Eye (tissue), 1 donor: ENCODE measurements at regions not wholly inside any gene's neighbourhood (a gene's known extent, or its start where the extent isn't known, plus 50 kb on each side); places are given as distances from the start of the nearest gene placed in this dataset.
A peak's percentile ranks its signal among the peaks of the same experiment; 100 is the strongest.
"Not testable (repeated sequence)": the region's sequence is repeated elsewhere in the genome, so short reads cannot be mapped to it uniquely, and the experiment has no call there.

Experiments
- DNase-seq: peaks from one replicate; pipeline ENCODE4 v3.0.0-alpha.2; 2015

DNA sequence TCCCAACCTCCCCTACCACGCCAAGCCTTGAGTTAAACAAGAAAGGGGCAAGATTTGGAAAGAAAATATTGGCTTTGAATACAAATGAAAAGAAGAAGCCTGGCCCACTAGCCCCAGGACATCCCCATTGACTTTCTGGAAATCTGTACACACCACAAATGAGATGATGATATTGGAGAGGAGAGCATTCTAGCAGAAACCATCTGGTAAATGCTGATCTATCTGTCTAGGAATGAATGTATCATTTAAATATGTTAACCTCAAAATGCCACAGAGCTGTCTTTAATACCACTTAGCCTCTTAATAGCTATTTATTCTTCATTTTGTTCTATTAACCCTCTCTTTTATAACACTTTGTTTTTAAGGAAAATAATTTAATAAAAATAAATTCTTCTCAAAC is 270.2 kb upstream of the PDE4D start:
- no peak for DNase-seq

DNA sequence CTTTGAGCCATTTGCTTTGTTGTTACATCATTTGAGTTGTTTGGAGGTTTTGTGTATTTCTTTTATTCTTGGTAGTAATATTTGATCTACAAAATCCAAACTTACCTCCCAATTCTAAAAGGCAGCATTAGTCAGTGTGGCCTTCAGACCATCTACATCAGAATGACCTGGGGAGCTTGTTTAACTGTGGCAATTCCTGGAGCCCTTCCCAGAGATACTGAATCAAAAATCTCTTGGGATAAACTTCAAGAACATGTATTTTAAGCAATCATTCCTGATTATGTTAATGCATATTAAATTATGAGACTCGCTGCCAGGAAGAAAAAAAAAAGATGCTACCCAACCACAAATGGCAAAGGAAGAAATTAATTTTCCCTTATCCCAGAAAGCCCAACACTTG is 268.9 kb upstream of the PDE4D start:
- no peak for DNase-seq

DNA sequence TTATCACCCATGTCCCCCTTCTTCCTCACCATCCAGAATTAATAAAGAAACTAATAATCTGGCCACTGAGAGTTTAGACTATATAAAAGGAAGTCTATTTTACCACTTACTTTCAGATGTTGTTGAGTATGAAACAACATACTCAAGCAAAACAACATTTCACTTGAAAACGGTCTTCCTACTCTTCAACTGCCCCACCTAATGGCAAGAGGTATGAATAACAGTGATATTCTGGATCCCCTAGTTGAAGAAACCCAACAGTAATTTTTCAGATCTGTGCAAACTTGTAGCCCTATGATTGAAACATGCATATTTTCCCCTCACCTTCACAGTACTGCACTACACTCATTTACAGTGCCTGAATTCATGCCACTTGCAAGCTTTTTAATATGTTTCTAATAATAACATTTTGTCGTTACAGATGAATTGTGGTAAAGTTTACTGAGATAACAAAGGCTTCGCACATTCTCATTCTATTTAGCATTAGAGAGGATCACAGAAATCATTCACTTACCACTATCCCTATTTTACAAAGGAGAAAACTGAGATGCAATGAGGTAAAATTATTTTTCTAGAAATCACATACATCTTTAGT is 267.9 kb upstream of the PDE4D start:
- peak; percentile 8 for DNase-seq

DNA sequence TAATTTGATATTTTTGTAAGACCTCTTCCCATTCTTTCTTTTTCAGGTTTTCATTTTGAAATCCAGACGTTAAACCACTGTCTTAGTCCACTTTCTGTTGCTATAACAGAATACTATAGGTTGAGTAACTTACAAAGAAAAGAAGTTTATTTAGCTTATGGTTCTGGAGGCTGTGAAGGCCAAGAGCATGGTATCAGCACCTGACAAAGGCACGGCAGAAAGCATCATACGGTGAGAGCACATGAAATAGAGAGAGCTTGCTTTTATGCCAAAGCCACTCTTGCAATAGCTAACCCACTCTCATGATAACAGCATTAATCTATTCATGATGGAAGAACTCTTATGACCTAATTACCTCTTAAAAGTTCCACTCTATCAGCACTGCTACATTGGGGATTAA is 255.6 kb upstream of the PDE4D start:
- no peak for DNase-seq

DNA sequence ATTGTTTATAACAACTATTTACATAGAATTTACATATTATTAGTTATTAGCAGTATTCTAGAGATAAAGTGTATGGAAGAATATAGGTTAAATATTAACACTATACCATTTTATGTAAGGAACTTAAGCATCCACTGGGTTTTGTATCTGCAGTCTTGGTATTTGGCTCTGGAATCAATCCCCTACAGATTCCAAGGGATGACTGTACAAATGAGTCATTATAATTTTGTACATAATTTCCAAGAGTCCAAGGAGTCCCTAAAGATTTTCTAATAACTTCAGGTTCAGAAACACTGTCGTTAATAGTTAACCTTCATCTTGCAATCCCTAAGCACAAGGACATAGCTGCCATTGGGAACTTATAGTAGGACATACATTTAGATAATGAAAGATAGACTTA is 254.8 kb upstream of the PDE4D start:
- no peak for DNase-seq

DNA sequence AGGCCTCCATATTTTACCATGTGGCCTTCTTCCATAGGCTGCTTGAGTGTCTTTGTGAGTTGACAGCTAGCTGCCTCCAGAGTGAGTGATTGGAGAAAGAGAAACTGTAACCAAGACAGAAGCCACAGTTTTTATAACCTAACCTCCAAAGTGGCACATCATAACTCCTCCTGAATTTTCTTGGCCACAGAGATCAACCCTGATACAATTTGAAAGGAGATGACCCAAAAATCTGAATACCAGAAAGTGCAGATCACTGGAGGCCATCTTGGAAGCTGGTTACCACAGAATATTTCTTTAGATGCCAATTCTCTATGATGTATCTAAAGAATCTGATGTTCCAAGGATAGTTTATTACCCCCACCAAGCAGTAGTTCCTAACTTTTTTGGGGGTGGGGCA is 254.3 kb upstream of the PDE4D start:
- DNase-seq, result no peak

DNA sequence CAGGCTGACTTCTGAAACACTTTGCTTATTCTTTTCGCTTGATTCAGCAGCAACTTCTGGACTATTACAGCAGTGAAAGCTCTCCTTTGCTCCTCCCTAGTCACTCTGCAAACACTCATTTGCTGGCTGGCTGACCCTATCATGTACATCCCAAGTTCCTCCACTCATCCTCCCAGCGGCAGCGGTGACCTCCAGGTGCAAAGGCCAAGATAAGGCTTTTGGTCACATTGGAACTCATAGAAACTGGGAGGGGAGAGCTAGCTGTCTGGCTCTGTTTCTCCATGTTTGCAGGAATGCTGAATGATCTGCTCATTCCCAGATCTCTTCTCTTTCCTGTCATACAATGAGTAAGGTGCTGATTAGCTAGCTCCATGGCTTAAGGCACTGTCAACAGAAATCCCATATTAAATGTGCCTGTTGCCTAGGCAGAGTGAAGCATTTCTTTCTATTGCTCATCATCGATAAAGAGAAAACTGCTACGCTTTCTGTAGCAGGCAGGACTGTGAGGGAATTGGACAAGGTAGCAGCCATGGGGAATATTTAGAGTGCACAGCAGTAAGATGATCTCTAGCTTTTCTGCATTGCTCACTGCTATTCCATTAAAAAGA is 250.5 kb upstream of the PDE4D start:
- DNase-seq, result no peak

DNA sequence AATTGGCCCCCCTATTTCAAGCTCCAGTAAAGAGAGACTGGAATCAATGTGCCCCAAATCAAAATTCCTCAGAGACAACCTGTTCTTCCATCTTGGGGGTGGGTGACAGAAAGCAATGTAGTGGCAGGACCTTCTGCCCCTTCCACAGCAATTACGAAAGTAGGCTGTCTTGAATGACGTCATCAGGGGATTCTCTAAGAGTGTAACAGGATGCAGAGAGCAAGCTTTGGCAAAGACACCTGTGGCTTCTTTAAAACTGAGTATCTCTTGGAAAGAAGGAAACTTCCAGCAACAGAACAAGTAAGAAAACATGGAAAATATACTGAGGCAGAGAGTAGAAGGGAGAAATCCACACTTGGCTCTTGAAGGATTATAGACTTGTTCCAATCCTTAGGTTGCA is 247.6 kb upstream of the PDE4D start:
- DNase-seq, result no peak

DNA sequence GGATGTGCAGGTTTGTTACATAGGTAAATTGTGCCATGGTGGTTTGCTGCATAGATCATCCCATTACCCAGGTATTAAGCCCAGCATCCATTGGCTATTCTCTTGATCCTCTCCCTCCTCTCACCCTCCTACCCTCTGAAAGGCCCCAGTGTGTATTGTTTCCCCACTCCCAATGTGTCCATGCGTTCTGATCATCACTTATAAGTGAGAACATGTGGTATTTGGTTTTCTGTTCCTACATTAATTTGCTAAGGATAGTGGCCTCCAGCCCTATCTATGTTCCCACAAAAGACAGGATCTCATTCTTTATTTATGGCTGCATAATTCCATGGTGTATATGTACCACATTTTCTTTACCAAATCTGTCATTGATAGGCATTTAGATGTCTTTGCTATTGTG is 243.3 kb upstream of the PDE4D start:
- no peak for DNase-seq

DNA sequence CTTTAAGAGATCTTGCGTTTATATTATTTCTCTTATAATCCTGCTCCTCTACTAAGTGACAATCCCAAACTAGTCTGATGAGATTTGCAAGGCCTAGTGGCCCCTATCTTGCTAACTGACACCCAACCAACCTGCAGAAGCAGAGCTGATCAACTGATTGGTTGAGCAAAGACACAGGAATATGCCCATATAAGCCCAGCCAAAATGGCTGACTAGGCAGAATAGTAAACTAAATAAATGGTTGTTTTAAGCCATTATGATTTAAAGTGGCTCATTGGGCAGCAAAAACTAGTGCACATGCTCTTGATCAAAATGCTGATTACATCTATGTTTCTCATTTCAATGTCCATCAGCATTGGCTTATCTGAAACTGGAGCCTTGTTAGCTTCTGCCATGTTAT is 238.0 kb upstream of the PDE4D start:
- no peak for DNase-seq

DNA sequence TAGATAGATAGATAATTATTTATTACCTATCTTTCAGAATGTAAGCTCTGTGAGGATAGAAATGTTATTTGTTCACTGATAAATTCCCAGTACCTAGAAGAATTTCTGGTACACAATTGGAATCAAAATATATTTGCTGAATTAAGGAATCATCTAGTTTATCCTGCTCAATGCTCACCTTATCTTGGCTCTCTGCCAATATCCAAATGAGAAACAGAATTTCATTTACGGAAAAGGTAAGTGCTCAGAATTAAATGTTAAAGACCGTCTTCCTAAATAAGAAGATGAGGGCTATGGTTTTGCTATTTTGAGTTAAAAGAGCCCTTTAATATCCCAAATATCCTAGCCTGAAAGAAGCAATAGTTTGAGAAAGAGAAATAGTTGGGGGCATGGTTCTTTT is 232.1 kb upstream of the PDE4D start:
- no peak for DNase-seq

DNA sequence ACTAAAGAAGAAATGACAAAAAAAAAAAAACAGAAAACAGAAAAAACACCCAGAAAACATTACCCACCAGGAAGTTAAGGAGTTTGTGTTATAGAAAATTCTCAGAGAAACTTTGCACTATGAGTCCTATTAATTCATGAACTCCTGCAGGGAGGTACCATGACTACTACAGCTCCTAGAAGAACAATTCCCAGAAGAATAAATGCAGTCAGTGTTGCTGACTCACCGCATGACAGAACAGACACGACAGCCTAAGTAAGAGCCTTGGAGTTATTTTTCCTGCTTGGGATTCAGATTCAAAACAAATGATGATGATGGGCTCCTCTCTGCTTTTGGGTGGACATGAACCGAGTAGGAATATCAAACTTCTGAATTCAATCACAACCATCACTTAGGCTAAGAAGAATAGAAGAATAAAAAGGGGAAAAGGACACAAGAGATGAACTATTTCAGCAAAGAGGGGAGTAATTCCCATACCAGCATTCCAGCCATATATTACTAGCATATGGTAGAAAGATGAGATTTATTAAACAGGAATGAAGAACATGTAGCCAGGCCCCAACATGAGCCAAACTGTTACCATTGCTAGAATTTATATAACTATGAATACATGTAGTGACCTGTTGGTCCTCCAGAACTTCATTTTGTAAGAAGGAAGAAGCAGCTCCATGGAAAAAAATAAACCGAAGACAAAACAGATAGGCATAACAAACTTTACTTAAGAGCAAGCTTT is 209.6 kb upstream of the PDE4D start:
- peak; percentile 3 for DNase-seq

DNA sequence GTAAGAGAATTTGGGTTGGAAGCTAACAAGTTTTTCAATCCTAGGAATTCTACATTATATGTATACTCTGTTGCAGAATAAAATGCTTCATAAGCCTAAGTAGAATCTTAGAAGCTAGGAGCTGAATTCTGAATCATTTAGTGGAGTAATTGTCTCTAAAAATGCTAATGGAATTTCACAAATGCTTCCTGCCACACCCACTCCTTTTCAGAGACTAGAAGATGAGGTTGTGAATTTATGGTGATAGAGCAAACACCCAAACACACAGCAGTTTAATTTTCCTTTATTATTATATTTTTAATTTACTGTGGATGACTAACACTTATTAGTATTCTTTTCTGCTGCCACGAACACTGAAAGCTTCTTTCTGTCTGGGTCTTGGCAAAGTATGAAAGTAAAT is 208.0 kb upstream of the PDE4D start:
- no peak for DNase-seq

DNA sequence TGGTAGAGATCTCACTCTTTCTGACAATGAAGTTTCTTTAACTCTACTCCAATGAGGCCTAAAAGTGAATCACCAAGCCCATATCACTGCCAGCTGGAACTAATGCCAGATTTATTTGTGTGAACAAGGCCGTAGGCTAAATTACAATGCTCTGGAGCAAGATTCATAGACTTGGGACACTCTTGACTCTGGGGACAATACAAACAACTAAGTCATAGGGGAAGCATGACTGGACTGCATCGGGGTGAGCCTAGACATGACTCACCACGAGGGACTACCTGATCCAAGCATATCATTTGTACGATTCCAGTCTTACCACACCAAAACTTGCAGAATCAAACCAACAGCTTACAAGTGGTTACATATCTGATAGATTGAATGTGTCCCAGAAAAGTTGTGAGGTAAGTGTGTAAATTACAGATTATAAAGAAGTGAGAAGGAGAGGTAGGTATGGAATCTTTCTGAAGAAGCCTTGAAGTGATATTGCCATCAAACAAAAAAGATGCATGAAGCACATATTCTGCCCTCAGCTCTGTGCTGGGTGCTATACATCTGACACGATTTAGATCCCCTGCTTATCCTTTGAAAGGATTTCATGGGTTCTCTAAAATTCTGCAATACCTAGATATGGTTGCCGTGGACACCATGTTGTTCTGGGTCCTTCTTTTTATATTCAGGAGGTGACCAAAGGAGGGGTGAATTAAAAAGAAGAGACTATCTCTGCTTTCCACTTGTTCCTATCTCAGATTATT is 199.3 kb upstream of the PDE4D start:
- no peak for DNase-seq

DNA sequence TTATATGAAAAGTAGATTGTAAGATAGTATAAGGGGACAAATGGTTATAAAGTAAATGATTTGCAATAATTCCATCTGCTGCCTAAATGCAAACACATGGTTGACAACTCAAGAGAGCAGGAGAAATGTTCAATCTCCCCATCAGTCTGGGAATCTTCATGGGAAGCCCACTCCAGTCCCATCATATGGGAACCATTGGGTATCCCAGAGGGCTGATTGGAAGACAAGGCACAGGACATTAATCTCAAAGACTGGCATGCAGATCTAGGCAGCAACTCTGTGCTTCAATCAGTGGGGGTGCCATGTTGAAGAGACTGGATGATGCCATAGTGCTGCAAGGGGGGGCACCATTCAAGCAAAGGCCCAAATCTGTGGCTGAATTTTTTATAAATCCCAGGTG is 193.1 kb upstream of the PDE4D start:
- DNase-seq, result no peak

DNA sequence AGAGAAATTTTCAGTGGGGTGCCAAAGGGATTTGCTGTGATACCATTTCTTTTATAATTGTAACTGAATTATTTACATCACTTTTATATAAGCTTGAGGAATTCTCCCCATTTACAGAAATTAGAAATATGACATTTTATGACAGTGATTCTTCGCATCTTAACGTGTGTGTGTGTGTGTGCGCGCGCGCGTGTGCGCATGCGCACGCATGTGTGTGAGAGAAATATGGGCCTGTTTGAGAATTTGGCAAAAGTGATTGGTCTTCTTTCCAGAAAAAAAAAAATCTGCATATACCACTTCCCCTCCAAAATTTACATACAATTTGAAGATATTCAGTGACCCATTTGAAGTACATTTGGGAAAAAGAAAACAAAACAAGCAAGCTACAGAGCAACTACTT is 190.7 kb upstream of the PDE4D start:
- no peak for DNase-seq

DNA sequence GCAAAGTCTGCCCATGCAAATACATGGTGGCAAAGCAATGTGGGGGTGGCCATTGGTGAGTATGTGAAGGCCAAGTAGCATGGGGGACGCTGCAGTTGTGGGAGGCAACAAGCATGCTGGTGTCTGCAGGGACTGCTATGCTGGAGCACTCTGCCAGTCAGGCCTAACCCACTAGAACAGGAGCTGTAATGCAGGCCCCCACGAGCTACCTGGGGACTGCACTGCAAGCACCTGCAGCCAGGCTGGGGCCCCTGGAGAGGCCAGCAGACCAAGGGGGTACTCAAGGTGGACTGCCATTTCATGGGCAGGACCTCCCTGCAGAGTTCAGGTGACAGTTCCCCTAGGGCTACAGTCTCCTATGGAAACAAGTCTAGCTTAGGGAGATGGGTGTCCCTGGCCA is 183.8 kb upstream of the PDE4D start:
- DNase-seq, result no peak

DNA sequence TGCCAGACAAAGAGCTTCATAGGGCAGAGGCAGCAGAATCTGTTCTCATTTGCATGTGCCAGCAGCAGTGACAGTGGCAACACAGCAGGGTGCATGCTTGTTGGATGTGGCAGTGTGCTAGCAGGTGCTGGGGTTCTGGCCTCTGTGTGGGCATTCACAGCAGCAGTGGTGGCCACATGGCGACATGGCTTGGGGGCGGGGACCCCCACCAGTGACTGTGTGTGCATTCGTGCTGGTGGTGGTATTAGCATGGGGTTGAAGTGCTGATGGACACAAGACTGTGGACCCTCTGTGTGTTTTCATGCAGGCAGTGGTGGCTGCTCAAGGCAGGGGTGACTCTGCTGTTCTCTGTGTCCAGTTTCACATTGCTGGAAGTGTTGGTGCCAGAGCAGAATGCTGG is 183.2 kb upstream of the PDE4D start:
- DNase-seq, result no peak

DNA sequence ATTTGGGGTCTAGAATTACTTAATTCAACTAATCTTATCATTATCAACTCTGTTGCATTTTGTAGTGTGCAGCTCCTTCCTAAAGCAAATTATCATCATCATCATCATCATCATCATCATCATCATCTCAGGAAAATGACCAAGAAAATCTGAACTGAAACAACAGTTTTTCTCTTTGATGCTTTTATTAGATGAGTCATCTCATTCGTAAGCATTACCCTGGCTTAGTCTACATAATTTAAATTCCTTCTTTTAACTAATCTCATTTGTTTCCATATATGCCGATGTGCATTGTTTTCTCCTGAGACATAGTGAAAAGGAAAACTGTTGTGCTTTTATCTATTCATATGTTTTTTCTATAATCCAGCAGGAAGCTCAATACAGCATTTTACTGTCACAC is 173.0 kb upstream of the PDE4D start:
- no peak for DNase-seq

DNA sequence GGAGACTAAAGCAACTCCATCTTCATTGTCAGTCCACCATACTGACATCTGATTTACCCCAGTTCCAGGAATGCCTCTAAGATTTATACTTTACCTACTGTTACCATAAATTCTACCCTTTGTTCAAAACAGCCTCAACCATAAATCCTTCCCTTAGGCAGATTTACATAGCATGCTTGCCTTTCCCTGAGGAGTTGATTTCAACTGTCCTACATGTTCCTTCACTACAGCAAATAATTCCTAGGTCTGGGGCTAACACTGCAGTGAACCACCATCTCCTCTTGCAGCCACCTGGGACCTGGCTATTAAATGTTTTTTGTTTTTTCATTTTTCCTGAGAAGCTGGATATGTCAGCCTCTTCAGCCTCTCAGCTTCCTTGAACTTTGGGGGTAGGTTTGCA is 166.9 kb upstream of the PDE4D start:
- no peak for DNase-seq

DNA sequence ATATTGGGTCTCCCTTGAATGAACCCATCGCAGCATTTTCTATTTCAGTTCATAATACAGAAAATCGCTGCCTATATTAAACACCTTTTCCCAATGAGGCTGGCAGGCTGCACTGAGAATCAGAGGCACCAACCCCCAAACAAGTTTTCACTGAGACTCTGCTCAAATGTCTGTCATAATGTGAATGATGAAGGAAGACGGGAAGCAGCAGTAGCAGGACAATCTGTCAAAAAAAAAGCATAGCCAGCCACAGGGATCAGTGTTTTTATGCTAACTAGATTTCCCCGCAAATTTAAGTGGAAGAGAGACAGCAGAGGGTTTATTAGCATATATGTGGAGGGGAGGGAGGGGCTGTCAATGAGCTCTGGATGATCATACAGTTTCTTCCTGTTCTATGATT is 162.7 kb upstream of the PDE4D start:
- DNase-seq, result no peak

DNA sequence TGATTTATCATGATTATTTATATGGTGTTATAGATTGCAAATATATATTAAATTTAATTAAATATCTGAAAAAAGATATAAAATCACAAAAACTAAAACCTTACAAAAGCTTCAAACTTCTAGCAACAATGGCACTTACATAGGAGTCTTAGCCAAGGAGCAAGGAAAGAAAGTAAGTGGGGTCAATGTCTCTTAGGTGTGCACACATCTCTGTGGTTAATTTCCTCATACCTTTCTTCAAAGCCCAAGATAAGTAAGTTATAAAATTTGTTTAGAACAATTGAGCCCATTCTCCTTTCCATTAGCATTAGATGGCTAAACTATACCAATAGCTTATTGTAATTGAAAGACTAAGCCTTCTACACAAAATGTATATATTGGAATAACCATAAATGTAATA is 161.6 kb upstream of the PDE4D start:
- no peak for DNase-seq

DNA sequence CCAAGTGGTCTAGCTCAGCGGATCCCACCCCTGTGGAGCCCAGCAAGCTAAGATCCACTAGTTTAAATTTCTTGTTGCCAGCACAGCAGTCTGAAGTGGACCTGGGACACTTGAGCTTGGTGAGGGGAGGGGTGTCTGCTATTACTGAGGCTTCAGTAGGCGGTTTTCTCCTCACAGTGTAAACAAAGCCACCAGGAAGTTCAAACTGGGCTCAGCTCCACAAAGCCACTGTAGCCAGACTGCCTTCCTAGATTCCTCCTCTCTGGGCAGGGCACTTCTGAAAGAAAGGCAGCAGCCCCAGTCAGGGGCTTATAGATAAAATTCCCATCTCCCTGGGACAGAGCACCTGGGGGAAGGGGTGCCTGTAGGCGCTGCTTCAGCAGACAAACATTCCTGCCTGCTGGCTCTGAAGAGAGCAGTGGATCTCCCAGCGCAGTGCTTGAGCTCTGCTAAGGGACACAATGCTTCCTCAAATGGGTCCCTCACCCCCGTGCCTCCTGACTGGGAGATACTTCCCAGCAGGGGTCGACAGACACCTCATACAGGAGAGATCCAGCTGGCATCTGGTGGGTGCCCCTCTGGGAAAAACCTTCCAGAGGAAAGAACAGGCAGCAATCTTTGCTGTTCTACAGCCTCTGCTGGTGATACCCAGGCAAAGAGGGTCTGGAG is 148.6 kb upstream of the PDE4D start:
- not testable (repeated sequence) for DNase-seq
